RWPE1 (cell line): ENCODE measurements at regions not wholly inside any gene's neighbourhood (a gene's known extent, or its start where the extent isn't known, plus 50 kb on each side); places are given as distances from the start of the nearest gene placed in this dataset.

Experiments used
- CTCF ChIA-PET: fragments of 350-600 bp; sonication (Branson Sonifier 250); formaldehyde crosslinking; extraction: SDS; loops from one replicate; lab custom pipeline; 2021; lab: Yijun Ruan, JAX
- POLR2A ChIA-PET: fragments of 400-600 bp; formaldehyde crosslinking; extraction: SDS; loops from one replicate; lab custom pipeline; 2020; ENCODE audit warnings: antibody characterized with exemption; ENCODE audit not compliant: low non-redundant PET; lab: Yijun Ruan, JAX
- DNase-seq: peaks from one replicate; pipeline ENCODE4 v3.0.0; 2012; ENCODE audit warnings: low spot score
- H3K27ac ChIP-seq: fragments of 450-650 bp; 2 replicates; pipeline ENCODE4 v1.5.1; 2017
- CTCF ChIP-seq: fragments of 450-650 bp; conservative IDR thresholded peaks from 2 replicates; pipeline ENCODE4 v1.5.1; 2017; ENCODE audit warnings: low read depth, mild to moderate bottlenecking

- H3K27ac ChIP-seq: peak overlapping the region; percentile 79
- ChIA-PET POLR2A (no interaction called here), CTCF (interaction anchor here (0.6 to 4.1 kb wide), 5 partner anchors 12 to 121 kb away, joined by 3 to 23 read pairs (median 4); no protein-coding TSS in a partner anchor)
- peak; percentile 90 for DNase-seq
- TF ChIP-seq CTCF: no peak
Measured at GRCh38 chr5:73280821-73281746, 108.1 kb downstream of the TMEM174 start.

GRCh38 chr5:73280386-73280785, 107.4 kb downstream of the TMEM174 start:
- ChIA-PET POLR2A (no interaction called here), CTCF (interaction anchor here (0.6 to 4.1 kb wide), 3 partner anchors 62 to 213 kb away, joined by 5 to 23 read pairs (median 7); no protein-coding TSS in a partner anchor)
- peak overlapping the region; percentile 79 for H3K27ac ChIP-seq
- peak; percentile 34 for DNase-seq
- TF ChIP-seq CTCF: no peak

GRCh38 chr5:73279805-73280204, 106.8 kb downstream of the TMEM174 start:
- H3K27ac ChIP-seq: no peak overlapping the region
- ChIA-PET CTCF (interaction anchor here (0.6 to 4.1 kb wide), 6 partner anchors 16 to 213 kb away, joined by 4 to 23 read pairs (median 6); no protein-coding TSS in a partner anchor), POLR2A (no interaction called here)
- no peak for TF ChIP-seq CTCF
- no peak for DNase-seq

GRCh38 chr5:73278693-73279092, 105.7 kb downstream of the TMEM174 start:
- peak; percentile 86 for DNase-seq
- no peak for TF ChIP-seq CTCF
- ChIA-PET POLR2A (interaction anchor here (0.6 kb wide), 1 partner anchor 220 kb away, joined by 3 read pairs; the partner anchor contains the start of gene BTF3), CTCF (interaction anchor here (0.9 to 4.1 kb wide), 5 partner anchors 15 to 176 kb away, joined by 3 to 23 read pairs (median 3); no protein-coding TSS in a partner anchor)
- peak overlapping the region; percentile 30 for H3K27ac ChIP-seq

GRCh38 chr5:73274881-73275663, 102.1 kb downstream of the TMEM174 start:
- CTCF ChIA-PET: interaction anchor here (1.0 to 1.3 kb wide), 2 partner anchors 57 to 59 kb away, joined by 4 to 5 read pairs; no protein-coding TSS in a partner anchor
- no peak for TF ChIP-seq CTCF
- no peak for DNase-seq
- no peak overlapping the region for H3K27ac ChIP-seq
- POLR2A ChIA-PET: no interaction called here

GRCh38 chr5:73274121-73274520, 101.1 kb downstream of the TMEM174 start:
- H3K27ac ChIP-seq: no peak overlapping the region
- no peak for TF ChIP-seq CTCF
- no peak for DNase-seq
- CTCF ChIA-PET: no interaction called here
- POLR2A ChIA-PET: no interaction called here
